Prostate gland (tissue), 2 donors: ENCODE measurements at regions not wholly inside any gene's neighbourhood (a gene's known extent, or its start where the extent isn't known, plus 50 kb on each side); places are given as distances from the start of the nearest gene placed in this dataset.
"Not testable (repeated sequence)": the region's sequence is repeated elsewhere in the genome, so short reads cannot be mapped to it uniquely, and the experiment has no call there.

Source experiments
- DNase-seq: peaks from one replicate; pipeline ENCODE4 v3.0.0-alpha.2; 2019; ENCODE audit warnings: low spot score
- H3K27ac ChIP-seq, 2 donors: fragments of 200-600 bp; sonication (generic); 2 replicates each; pipeline ENCODE4 v1.5.1; 2017 to 2019
- H3K27me3 ChIP-seq: fragments of 200-600 bp; sonication (generic); replicated peaks from 2 replicates; pipeline ENCODE4 v1.5.1; 2019; ENCODE audit not compliant: insufficient read depth
- H3K36me3 ChIP-seq, 2 donors: fragments of 200-600 bp; sonication (generic); 1 replicate in 1 of 2; 2 replicates in 1 of 2; pipeline versions ENCODE4 v1.5.1 to v1.8.1; 2017 to 2019
- H3K4me1 ChIP-seq: fragments of 200-600 bp; sonication (generic); replicated peaks from 2 replicates; pipeline ENCODE4 v1.5.1; 2019
- H3K4me3 ChIP-seq, 2 donors: fragments of 200-600 bp; sonication (generic); 2 replicates each; pipeline ENCODE4 v1.5.1; 2017 to 2019
- H3K9me3 ChIP-seq: fragments of 200-600 bp; sonication (generic); 2 replicates; pipeline ENCODE4 v1.5.1; 2017
- CTCF ChIP-seq, 4 experiments: fragments of 200-600 bp in 2 of 4; fragments of 450-650 bp in 2 of 4; sonication (generic) in 2 of 4; IDR thresholded peaks; 1 replicate in 3 of 4; 2 replicates in 1 of 4; pipeline ENCODE4 v1.5.1; 2016 to 2019; ENCODE audit warnings: antibody characterized with exemption in 4 of 4, mild to moderate bottlenecking in 2 of 4, moderate library complexity in 2 of 4
- POLR2A ChIP-seq: fragments of 450-650 bp; IDR thresholded peaks from one replicate; pipeline ENCODE4 v1.6.1; 2016; ENCODE audit warnings: antibody characterized with exemption, mild to moderate bottlenecking
- POLR2AphosphoS5 ChIP-seq: sonication (generic); formaldehyde crosslinking; IDR thresholded peaks from one replicate; pipeline ENCODE4 v1.6.1; 2017; ENCODE audit warnings: antibody characterized with exemption
- WGBS: methylation state at CpG from one replicate; pipeline ENCODE4 v1.1.5; 2018; 5-methylcytosine and 5-hydroxymethylcytosine counted together
- intact Hi-C: fragments of 100-400 bp; cut with DNase I; formaldehyde crosslinking; loops from one replicate; pipeline ENCODE4 v1.14.2; 2022

- TF ChIP-seq CTCF (IDR thresholded peaks at IDR 0.05) (no peak), POLR2A (no peak), POLR2AphosphoS5 (no peak)
- Histone ChIP-seq H3K4me1 (no peaks in the 10 kb centered on the region), H3K27ac (no peak overlapping the region), H3K27me3 (no peaks in the 10 kb centered on the region), H3K4me3 (no peak overlapping the region), H3K36me3 (no peaks in the 10 kb centered on the region), H3K9me3 (no peaks in the 10 kb centered on the region)
- 93% methylated on average over 3 of the region's 3 CpGs for WGBS
- intact Hi-C loops: no loop called here
- no peak for DNase-seq
Measured at GRCh38 chr7:81248420-81248819, 329.6 kb upstream of the SEMA3C start.

DNA sequence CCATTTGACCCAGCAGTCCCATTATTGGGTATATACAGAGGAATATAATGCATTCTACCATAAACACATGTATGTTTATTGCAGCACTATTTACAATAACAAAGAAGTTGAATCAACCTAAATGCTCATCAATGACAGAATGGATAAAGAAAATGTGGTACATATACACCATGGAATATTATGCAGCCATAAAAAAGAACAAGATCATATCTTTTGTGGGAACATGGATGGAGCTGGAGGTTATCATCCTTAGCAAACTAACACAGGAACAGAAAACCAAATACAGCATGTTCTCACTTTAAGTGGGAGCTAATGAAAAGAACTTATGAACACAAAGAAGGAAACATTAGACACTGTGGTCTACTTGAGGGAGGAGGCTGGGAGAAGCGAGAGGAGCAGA lies 328.5 kb upstream of the SEMA3C start:
- H3K4me1 ChIP-seq, H3K27ac ChIP-seq, H3K9me3 ChIP-seq, H3K27me3 ChIP-seq, H3K36me3 ChIP-seq, intact Hi-C loops, DNase-seq, H3K4me3 ChIP-seq: not testable (repeated sequence)
- 100% methylated on average over 1 of the region's 1 CpG for WGBS

DNA sequence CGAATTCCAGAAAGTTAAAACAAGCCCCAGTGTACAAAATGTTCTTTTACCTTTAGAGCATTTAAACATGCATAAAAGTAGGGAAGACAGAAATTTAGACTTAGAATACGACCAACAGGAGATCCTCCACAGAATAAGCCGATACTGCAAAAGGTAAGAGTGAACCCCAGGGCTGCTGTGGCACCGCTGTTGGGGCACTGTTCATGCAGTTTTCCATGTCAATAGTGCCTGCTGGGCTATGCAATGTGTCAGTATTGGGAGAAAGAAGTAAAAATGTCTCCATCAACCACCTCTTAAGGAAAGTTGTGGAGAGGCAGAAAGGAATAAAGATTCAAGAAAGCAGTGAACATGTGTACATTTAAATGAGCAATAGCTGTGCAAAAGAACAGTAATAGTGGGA lies 326.5 kb upstream of the SEMA3C start:
- TF ChIP-seq POLR2AphosphoS5 (no peak), CTCF (IDR thresholded peaks at IDR 0.05) (no peak), POLR2A (no peak)

DNA sequence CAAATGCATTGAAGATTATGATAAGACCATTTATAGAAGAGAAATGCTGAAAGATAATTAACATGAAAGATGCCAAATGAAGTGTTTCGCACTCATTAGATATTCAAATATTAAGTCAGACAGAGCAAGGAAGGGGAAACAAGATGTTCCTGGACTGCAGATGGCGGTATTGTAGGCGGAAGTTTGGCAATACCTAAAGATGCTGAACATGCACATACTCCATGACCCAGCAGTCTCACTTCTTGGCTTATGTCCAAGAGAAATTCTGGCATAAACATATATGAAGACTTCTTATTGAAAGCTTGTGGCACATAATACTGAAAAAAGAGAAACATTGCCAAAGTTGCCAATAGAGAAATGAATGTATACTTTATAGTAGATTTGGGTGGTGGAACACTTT lies 325.4 kb upstream of the SEMA3C start:
- WGBS: 96% methylated on average over 3 of the region's 3 CpGs
- Histone ChIP-seq H3K27ac (no peak overlapping the region), H3K9me3 (no peaks in the 10 kb centered on the region), H3K4me3 (no peak overlapping the region), H3K4me1 (no peaks in the 10 kb centered on the region), H3K36me3 (no peaks in the 10 kb centered on the region), H3K27me3 (no peaks in the 10 kb centered on the region)
- intact Hi-C loops: no loop called here
- no peak for DNase-seq
- TF ChIP-seq CTCF (IDR thresholded peaks at IDR 0.05) (no peak), POLR2A (no peak), POLR2AphosphoS5 (no peak)

More for the DNA sequence above, 326.5 kb upstream of the SEMA3C start:
- Histone ChIP-seq H3K9me3 (no peaks in the 10 kb centered on the region), H3K27ac (no peak overlapping the region), H3K4me1 (no peaks in the 10 kb centered on the region), H3K4me3 (no peak overlapping the region), H3K36me3 (no peaks in the 10 kb centered on the region), H3K27me3 (no peaks in the 10 kb centered on the region)
- WGBS: 64% methylated on average over 4 of the region's 4 CpGs
- intact Hi-C loops: no loop called here
- DNase-seq: no peak

DNA sequence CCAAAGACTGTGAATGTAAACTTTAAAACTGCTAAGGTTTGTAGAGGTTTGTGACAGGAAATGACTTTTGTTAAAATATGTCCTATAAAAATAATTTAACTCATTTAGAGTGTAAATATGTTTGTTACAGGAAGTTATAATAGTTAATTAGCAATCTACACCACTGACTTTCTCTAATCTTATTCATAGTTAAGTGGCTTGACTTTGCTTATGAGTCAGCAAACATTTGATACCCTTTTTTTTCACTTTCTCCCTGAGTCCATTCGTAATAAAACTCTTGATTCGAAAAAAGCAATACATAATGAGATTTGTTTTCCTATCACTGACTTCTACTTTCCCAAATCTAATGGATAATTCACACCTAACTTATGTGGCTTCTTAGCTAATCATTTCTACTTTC lies 317.7 kb upstream of the SEMA3C start:
- H3K27me3 ChIP-seq: no peaks in the 10 kb centered on the region
- H3K27ac ChIP-seq: no peak overlapping the region
- H3K9me3 ChIP-seq: no peaks in the 10 kb centered on the region
- no peaks in the 10 kb centered on the region for H3K36me3 ChIP-seq
- whole genome bisulfite sequencing: 22% methylated on average over 2 of the region's 2 CpGs
- DNase-seq: no peak
- intact Hi-C loops: no loop called here
- TF ChIP-seq POLR2A (no peak), CTCF (IDR thresholded peaks at IDR 0.05) (no peak), POLR2AphosphoS5 (no peak)
- no peak overlapping the region for H3K4me3 ChIP-seq
- no peaks in the 10 kb centered on the region for H3K4me1 ChIP-seq
